ENCODE measurements at regions not wholly inside any gene's neighbourhood (a gene's known extent, or its start where the extent isn't known, plus 50 kb on each side); places are given as distances from the start of the nearest gene placed in this dataset.

GRCh38 chr6:22106451-22106850, 190.4 kb downstream of the PRL start:
- TF ChIP-seq CTCF (IDR thresholded peaks at IDR 0.05) (no peak), POLR2A (IDR thresholded peaks at IDR 0.05) (no peak)

All from heart left ventricle (tissue), 13 donors.